ENCODE measurements at regions not wholly inside any gene's neighbourhood (a gene's known extent, or its start where the extent isn't known, plus 50 kb on each side); places are given as distances from the start of the nearest gene placed in this dataset.

DNA sequence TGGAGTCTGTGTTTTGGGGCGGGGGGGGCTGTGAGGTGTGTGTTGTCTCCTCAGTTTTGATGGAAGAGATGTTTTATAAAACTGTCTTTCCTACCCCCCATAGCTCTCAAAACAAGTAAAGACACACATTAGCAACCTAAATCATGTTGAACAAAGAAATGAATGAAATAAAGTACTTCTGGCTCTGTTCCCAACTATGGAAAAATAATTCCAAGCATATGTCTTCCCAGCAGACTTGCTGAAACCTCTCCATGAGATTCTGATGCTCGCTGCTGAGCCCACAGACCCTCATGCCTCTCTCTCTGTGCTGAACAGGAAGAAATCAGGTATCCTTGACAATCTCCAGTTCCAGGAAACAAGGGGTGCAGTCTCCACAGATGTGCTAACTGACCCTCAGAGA is 226.7 kb upstream of the KLHL29 start:
- no peaks in the 10 kb centered on the region for H3K27me3 ChIP-seq
- no peaks in the 10 kb centered on the region for H3K36me3 ChIP-seq
- H3K27ac ChIP-seq = no peak overlapping the region
- TF ChIP-seq EP300 (IDR thresholded peaks at IDR 0.05) = no peak
- TF ChIP-seq, protein P1, sequence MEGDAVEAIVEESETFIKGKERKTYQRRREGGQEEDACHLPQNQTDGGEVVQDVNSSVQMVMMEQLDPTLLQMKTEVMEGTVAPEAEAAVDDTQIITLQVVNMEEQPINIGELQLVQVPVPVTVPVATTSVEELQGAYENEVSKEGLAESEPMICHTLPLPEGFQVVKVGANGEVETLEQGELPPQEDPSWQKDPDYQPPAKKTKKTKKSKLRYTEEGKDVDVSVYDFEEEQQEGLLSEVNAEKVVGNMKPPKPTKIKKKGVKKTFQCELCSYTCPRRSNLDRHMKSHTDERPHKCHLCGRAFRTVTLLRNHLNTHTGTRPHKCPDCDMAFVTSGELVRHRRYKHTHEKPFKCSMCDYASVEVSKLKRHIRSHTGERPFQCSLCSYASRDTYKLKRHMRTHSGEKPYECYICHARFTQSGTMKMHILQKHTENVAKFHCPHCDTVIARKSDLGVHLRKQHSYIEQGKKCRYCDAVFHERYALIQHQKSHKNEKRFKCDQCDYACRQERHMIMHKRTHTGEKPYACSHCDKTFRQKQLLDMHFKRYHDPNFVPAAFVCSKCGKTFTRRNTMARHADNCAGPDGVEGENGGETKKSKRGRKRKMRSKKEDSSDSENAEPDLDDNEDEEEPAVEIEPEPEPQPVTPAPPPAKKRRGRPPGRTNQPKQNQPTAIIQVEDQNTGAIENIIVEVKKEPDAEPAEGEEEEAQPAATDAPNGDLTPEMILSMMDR (IDR thresholded peaks at IDR 0.05) = no peak
- H3K4me3 ChIP-seq = no peak overlapping the region
- WGBS, 5 donors = 56 to 69% (median 62%) methylated on average over 2 of the region's 2 CpGs
- peak in 1 of 2 donors; percentile 15 for DNase-seq
- H3K4me1 ChIP-seq = peaks cover 0 to 30% (median 0%) of the 10 kb centered on the region in 4 donors
- intact Hi-C loops (cut with DNase I; ENCODE audit: low total_unique reads) = no loop called here
- no peaks in the 10 kb centered on the region for H3K9me3 ChIP-seq

DNA sequence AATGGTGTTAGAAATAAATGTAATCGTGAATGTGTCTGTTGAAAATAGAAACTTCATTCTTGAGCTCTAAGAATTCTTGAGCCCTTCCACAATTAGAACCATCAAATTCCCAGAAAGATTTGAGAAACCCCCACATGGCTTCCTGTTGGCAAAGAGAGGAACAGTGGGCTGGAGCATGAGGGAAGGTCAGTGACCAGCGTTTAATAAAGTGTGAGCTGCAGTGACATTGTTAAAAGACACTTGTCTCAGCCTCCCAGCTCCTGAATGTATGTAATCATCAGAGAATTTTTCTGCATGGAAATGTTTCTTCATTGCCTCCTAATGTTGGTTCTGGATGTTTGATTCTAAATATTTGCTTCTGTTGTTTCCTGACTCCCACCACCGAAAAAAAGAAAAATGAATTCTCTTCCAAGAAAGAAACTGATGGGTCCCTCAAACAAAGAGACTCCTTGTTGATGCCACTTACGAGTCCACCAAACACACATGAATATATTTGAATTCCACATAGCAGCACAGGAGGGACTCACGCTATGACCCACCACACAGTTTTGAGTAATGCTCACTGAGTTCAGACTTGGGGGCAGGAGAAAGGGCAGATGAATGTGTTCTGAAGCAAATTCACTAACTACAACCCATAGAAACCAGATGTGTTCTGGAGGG is 225.1 kb upstream of the KLHL29 start:
- intact Hi-C loops (cut with DNase I; ENCODE audit: low total_unique reads) = no loop called here
- 55 to 69% (median 66%) methylated on average over 5 of the region's 5 CpGs for WGBS, 5 donors
- Histone ChIP-seq H3K9me3 (no peaks in the 10 kb centered on the region), H3K27ac (no peak overlapping the region), H3K4me3 (no peak overlapping the region), H3K36me3 (no peaks in the 10 kb centered on the region), H3K4me1 (peaks cover 0 to 30% (median 0%) of the 10 kb centered on the region in 4 donors), H3K27me3 (no peaks in the 10 kb centered on the region)
- DNase-seq = peak in 1 of 2 donors; percentile 20
- TF ChIP-seq POLR2A (IDR thresholded peaks at IDR 0.05) (no peak), POLR2AphosphoS5 (IDR thresholded peaks at IDR 0.05) (no peak), EP300 (IDR thresholded peaks at IDR 0.05) (no peak)
- TF ChIP-seq, protein P1 (IDR thresholded peaks at IDR 0.05) = no peak

DNA sequence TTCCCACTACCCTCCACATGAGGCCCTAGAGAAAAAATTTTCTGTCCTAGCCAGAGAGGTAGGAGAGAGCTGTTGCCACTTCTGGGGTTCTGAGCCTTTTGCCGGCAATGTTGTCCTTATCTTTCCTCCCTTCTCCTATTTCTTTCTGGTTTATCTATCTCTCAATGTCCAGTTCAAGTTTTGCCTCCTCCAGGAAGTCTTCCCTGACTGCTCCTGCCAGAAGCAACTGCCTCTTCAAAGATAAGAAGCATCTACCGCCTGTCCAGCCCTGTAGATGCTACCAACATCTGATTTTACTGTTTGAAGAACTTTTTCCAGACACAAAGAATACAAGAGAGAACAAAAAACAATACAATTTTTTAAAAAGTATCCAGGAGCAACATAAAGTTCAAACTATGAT is 220.8 kb upstream of the KLHL29 start:
- DNase-seq = no peak
- H3K4me3 ChIP-seq = no peak overlapping the region
- intact Hi-C loops (cut with DNase I; ENCODE audit: low total_unique reads) = no loop called here
- peaks cover 0 to 15% (median 0%) of the 10 kb centered on the region in 4 donors for H3K4me1 ChIP-seq
- TF ChIP-seq EP300 (IDR thresholded peaks at IDR 0.05) = no peak
- TF ChIP-seq, protein P1 (IDR thresholded peaks at IDR 0.05) = no peak
- no peak for TF ChIP-seq POLR2AphosphoS5 (IDR thresholded peaks at IDR 0.05)
- no peak for TF ChIP-seq POLR2A (IDR thresholded peaks at IDR 0.05)
- no peaks in the 10 kb centered on the region for H3K9me3 ChIP-seq
- no peaks in the 10 kb centered on the region for H3K27me3 ChIP-seq
- H3K36me3 ChIP-seq = no peaks in the 10 kb centered on the region
- WGBS, 5 donors = 64 to 83% (median 69%) methylated on average over 2 of the region's 2 CpGs
- H3K27ac ChIP-seq = no peak overlapping the region

DNA sequence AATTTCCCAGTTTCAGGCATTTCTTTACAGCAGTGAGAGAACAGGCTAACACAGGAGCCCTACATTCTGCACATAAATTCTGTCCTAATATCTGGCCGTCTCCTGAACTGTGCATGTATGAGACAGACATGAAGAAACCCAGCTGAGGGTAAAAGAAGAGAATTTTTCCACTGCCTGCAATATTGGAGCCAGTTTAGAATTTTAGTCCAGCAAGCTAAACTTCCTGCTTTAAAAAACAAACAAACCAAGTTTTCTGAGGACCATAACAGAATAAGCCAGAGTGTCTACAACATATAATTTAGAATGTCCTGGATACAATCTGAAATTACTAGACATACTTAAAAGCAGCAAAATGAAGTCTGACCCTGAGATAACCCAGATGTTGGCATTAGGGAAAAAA is 215.1 kb upstream of the KLHL29 start:
- Histone ChIP-seq H3K27ac (no peak overlapping the region), H3K4me3 (no peak overlapping the region), H3K4me1 (no peaks in the 10 kb centered on the region), H3K27me3 (no peaks in the 10 kb centered on the region), H3K9me3 (peaks cover 0 to 9% (median 7%) of the 10 kb centered on the region in 4 donors), H3K36me3 (no peaks in the 10 kb centered on the region)
- DNase-seq = peak in 1 of 2 donors; percentile 46
- no peak for TF ChIP-seq POLR2A (IDR thresholded peaks at IDR 0.05)
- TF ChIP-seq, protein P1 (IDR thresholded peaks at IDR 0.05) = no peak
- TF ChIP-seq POLR2AphosphoS5 (IDR thresholded peaks at IDR 0.05) = no peak
- no peak for TF ChIP-seq EP300 (IDR thresholded peaks at IDR 0.05)
- intact Hi-C loops (cut with DNase I; ENCODE audit: low total_unique reads) = no loop called here
- 38 to 81% (median 66%) methylated on average over 1 of the region's 1 CpG for WGBS, 5 donors
